Coronary artery (tissue), 2 donors: ENCODE measurements at regions not wholly inside any gene's neighbourhood (a gene's known extent, or its start where the extent isn't known, plus 50 kb on each side); places are given as distances from the start of the nearest gene placed in this dataset.

ENCODE experiments used
- DNase-seq: peaks from one replicate; pipeline ENCODE4 v3.0.0-alpha.2; 2017; ENCODE audit warnings: low spot score
- H3K27ac ChIP-seq, 2 donors: fragments of 200-600 bp; sonication (generic); one replicate each; pipeline ENCODE4 v1.5.1; 2016 to 2019
- H3K4me3 ChIP-seq: fragments of 200-600 bp; sonication (generic); 2 replicates; pipeline ENCODE4 v1.5.1; 2016; ENCODE audit warnings: mild to moderate bottlenecking, moderate library complexity
- TF ChIP-seq, protein P1 (sequence below): fragments of 200-600 bp; sonication (generic); IDR thresholded peaks from one replicate; pipeline ENCODE4 v1.5.1; 2019; ENCODE audit warnings: antibody characterized with exemption

DNA sequence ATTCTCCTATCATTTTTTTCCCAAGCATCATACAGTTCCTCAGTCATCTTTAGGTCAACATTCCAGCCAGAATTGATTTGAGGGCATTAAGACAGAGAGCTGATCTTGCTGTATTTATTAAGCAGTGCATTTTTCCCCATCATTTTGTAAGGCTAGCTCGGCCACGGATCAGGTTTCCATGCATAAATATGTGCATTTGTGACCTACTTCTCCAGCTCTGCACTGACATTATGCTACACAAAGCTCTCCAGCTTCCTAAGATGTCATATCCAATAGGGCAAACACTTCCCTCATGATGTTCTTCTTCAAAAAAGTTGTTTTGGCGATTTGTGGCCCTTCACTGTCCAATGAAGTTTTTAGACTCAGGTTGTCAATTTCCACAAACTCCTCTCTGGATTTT, 202.6 kb downstream of the C7orf25 start:
- TF ChIP-seq, protein P1, sequence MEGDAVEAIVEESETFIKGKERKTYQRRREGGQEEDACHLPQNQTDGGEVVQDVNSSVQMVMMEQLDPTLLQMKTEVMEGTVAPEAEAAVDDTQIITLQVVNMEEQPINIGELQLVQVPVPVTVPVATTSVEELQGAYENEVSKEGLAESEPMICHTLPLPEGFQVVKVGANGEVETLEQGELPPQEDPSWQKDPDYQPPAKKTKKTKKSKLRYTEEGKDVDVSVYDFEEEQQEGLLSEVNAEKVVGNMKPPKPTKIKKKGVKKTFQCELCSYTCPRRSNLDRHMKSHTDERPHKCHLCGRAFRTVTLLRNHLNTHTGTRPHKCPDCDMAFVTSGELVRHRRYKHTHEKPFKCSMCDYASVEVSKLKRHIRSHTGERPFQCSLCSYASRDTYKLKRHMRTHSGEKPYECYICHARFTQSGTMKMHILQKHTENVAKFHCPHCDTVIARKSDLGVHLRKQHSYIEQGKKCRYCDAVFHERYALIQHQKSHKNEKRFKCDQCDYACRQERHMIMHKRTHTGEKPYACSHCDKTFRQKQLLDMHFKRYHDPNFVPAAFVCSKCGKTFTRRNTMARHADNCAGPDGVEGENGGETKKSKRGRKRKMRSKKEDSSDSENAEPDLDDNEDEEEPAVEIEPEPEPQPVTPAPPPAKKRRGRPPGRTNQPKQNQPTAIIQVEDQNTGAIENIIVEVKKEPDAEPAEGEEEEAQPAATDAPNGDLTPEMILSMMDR: no peak
- DNase-seq: no peak
- no peak overlapping the region for H3K27ac ChIP-seq

DNA sequence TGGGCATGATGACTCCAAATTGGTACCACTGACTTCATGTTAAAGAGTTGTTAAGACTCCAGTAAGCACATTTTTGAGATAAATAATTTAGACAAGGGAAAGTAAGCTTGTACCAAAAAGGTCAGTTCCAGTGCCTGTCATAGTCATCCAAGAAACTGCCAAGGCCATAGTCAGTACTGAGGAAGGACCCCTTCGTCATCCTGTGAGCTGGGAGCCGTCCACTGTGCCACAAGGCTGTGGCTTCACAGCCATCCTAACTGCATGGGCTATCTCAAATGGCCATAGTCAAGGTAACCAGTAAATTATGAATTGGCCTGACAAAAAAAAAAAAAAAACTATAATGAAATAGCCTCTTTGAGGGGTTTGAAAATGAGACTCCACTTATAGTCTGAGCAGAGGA, 207.2 kb downstream of the C7orf25 start:
- Histone ChIP-seq H3K4me3 (no peak overlapping the region), H3K27ac (no peak overlapping the region)
- no peak for DNase-seq
- TF ChIP-seq, protein P1: no peak

More for the DNA sequence above, 202.6 kb downstream of the C7orf25 start:
- no peak overlapping the region for H3K4me3 ChIP-seq

DNA sequence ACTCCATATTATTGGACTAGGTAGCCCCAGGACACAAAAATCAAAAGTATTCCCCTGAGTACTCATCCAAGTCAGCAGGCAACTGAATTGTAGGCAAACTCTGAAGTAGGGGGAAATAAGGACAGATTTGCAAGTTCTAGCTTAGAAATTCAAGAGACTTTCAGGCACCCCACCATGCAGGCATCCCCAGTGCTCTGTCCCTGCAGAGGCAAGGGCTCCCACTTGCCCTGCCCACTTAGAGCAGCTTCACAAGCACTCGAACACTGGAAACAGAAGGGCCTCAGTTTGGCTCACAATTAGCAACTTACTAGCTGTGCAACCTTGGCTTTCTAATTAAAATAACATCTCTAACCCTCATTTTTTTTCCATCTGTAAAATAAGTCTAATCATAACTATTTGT, 209.2 kb downstream of the C7orf25 start:
- Histone ChIP-seq H3K4me3 (no peak overlapping the region), H3K27ac (no peak overlapping the region)
- DNase-seq: no peak
- TF ChIP-seq, protein P1: no peak

DNA sequence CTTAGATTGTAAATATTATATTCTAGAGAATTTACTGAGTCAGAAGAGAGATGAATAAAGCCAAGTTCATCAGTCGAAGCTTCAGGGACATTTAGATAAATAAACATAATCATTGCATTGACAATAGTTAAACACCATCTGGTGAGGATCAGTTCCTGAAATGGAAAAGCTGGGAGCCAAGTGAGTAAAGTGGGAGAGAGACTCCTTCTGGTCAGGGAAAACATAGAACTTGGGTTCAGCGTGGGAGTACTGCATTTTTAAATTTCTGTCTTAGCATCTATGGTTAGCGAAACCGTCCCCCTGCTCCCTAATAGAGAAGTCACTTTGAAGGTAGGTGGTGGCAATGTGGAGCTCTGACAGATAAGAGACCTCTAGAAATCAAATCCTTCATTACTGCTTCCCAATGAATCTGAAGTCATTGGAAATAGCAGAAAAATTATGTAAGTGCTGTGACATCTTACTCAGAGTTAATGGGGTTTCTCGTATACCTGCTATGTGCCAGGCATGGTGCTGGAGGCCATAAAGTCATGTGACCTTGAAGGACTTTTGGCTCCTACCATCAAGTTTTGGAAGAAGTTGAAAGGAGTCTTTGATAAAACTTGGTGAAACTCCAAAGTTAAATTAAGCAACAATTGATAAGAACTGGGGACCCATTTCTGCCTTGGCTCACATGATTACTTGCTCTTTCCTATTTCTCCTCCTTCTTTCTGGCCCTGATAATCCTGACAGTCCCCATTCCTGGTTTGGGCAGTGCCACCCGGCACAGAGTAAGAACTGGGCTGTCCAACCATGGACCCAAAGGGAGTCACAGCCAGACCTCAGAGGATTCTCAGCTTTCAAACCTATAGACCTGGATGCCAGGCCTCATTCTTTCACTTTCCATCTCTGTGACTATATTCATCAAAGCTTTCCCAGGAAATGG, 211.2 kb downstream of the C7orf25 start:
- DNase-seq: no peak
- H3K4me3 ChIP-seq: no peak overlapping the region
- H3K27ac ChIP-seq: no peak overlapping the region
- TF ChIP-seq, protein P1: no peak

DNA sequence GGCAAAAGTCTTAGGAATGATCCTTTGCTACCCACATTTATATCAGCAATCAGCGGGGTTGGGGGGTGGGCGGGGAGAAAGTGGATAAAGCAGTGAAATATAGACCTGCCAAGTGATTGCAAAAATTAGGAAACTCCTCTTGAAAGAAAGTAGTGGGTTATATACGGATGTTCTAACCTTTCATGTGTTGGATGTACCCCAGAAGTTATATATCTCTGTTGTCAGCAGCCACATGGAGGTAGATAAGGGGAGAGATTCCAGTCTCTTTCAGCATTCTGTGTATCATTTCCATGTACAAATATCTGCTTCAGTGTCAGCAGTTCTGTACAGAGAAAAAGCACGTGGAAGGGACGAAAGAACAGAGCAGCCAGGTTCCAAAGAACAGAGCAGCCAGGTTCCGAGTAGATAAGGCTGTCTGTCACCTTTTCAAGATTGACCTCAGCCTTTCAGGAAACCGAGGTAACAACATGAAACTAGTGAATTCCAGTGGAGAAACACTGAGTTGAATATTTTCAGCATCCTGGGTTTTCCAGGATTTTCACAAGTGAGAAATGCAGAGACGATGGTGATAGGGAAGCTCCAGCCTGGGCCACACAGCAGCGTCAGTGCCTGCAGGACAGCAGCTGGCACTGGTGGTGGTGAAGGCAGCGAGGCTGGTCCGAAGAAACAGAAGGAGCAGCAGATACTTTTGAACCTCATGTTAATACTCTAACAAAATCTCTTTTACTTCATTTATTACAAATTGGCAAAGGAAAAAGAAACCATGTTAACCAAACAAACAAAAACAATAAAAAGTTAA, 212.3 kb downstream of the C7orf25 start:
- H3K4me3 ChIP-seq: no peak overlapping the region
- no peak overlapping the region for H3K27ac ChIP-seq
- TF ChIP-seq, protein P1: no peak
- DNase-seq: no peak

DNA sequence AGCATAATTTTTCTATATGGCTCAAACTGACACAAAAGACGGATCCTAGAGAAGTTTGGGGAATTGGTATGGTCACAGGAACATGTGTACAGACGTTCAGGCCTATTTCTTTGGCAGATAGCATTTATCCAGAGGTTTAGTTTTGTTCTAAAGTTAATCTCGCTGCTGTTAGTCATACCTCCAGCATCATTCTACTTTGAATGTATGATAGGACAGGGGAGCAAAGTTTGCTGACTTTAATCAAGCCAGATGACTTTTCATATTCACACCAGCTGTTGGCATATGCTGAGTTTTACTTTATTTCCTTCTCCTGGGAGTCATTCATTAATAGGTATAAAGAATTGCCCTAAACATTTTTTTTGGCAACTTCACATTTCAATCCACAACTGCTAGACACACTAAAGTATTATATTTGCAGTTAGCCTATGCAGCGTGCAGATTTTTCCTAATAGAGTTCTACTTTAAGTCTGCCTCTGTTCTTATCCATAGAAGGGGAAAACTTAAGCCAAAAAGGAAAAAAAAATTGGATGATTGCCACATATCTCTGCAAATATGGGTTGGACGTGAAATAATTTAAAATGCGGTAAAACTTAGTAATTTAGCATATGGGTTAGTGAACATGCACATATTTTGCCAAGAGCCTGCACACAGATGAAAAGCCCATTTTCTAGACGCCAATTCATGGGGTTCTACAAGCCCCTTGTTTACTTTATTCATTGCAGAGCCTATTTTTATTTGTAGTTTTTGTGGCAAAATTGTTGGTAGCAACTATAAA, 213.1 kb downstream of the C7orf25 start:
- DNase-seq: no peak
- H3K4me3 ChIP-seq: no peak overlapping the region
- H3K27ac ChIP-seq: no peak overlapping the region
- TF ChIP-seq, protein P1: no peak
